ENCODE measurements at regions not wholly inside any gene's neighbourhood (a gene's known extent, or its start where the extent isn't known, plus 50 kb on each side); places are given as distances from the start of the nearest gene placed in this dataset.

GRCh38 chr2:167861574-167862193, 385.7 kb downstream of the STK39 start:
- Histone ChIP-seq H3K36me3 (ENCODE audit: control insufficient read depth in 2 of 2, extremely low read depth in 1 of 2, insufficient read depth in 2 of 2, low read length in 2 of 2) (no peaks in the 10 kb centered on the region), H2AFZ (ENCODE audit: control insufficient read depth, low read length) (no peak overlapping the region), H3K9me1 (ENCODE audit: control insufficient read depth, extremely low read depth, insufficient read depth, low read length) (no peaks in the 10 kb centered on the region), H3K27me3 (ENCODE audit: control insufficient read depth, extremely low read depth, insufficient read depth, low read length) (no peaks in the 10 kb centered on the region), H3K27ac (ENCODE audit: control insufficient read depth, insufficient read depth, low read length) (no peak overlapping the region), H3K9ac (ENCODE audit: control insufficient read depth, extremely low read depth, insufficient read depth, low read length) (no peak overlapping the region), H3K9me3 (ENCODE audit: control insufficient read depth, low read depth, low read length) (no peaks in the 10 kb centered on the region), H3K4me3 (ENCODE audit: control insufficient read depth in 2 of 3, extremely low read depth in 1 of 3, insufficient read depth in 2 of 3, low read depth in 1 of 3, low read length in 3 of 3) (no peak overlapping the region), H4K20me1 (ENCODE audit: control insufficient read depth, extremely low read depth, insufficient read depth, low read length) (no peaks in the 10 kb centered on the region), H3K79me2 (ENCODE audit: control insufficient read depth, insufficient read depth, low read length) (no peaks in the 10 kb centered on the region), H3K4me1 (ENCODE audit: control insufficient read depth, extremely low read depth, insufficient read depth, low read length) (no peaks in the 10 kb centered on the region), H3K4me2 (ENCODE audit: control insufficient read depth, extremely low read depth, insufficient read depth, low read depth, low read length) (no peak overlapping the region)
- no peak for DNase-seq (ENCODE audit: low read depth, low spot score)
- dilution Hi-C loops (cut with MboI; ENCODE audit: extremely low pct_ligation_motif_present, low sequenced_read_pairs), result no loop called here
- no peak for FAIRE-seq
- TF ChIP-seq CTCF (optimal IDR thresholded peaks at IDR 0.05 in 1 of 3, IDR thresholded peaks at IDR 0.05 in 1 of 3, conservative IDR thresholded peaks at IDR 0.05 in 1 of 3; ENCODE audit: extremely low read depth in 1 of 3, insufficient read depth in 2 of 3, low read length in 3 of 3) (no peak), EZH2 (IDR thresholded peaks at IDR 0.05; ENCODE audit: low read length) (no peak)

- Histone ChIP-seq H3K27ac (ENCODE audit: control insufficient read depth, insufficient read depth, low read length) (no peak overlapping the region), H3K36me3 (ENCODE audit: control insufficient read depth in 2 of 2, extremely low read depth in 1 of 2, insufficient read depth in 2 of 2, low read length in 2 of 2) (no peaks in the 10 kb centered on the region), H3K27me3 (ENCODE audit: control insufficient read depth, extremely low read depth, insufficient read depth, low read length) (no peaks in the 10 kb centered on the region), H3K4me3 (ENCODE audit: control insufficient read depth in 2 of 3, extremely low read depth in 1 of 3, insufficient read depth in 2 of 3, low read depth in 1 of 3, low read length in 3 of 3) (no peak overlapping the region), H3K9me1 (ENCODE audit: control insufficient read depth, extremely low read depth, insufficient read depth, low read length) (no peaks in the 10 kb centered on the region), H2AFZ (ENCODE audit: control insufficient read depth, low read length) (no peak overlapping the region), H3K4me1 (ENCODE audit: control insufficient read depth, extremely low read depth, insufficient read depth, low read length) (no peaks in the 10 kb centered on the region), H3K4me2 (ENCODE audit: control insufficient read depth, extremely low read depth, insufficient read depth, low read depth, low read length) (no peak overlapping the region), H4K20me1 (ENCODE audit: control insufficient read depth, extremely low read depth, insufficient read depth, low read length) (no peaks in the 10 kb centered on the region), H3K9ac (ENCODE audit: control insufficient read depth, extremely low read depth, insufficient read depth, low read length) (no peak overlapping the region), H3K9me3 (ENCODE audit: control insufficient read depth, low read depth, low read length) (no peaks in the 10 kb centered on the region), H3K79me2 (ENCODE audit: control insufficient read depth, insufficient read depth, low read length) (no peaks in the 10 kb centered on the region)
- TF ChIP-seq EZH2 (IDR thresholded peaks at IDR 0.05; ENCODE audit: low read length) (no peak), CTCF (optimal IDR thresholded peaks at IDR 0.05 in 1 of 3, IDR thresholded peaks at IDR 0.05 in 1 of 3, conservative IDR thresholded peaks at IDR 0.05 in 1 of 3; ENCODE audit: extremely low read depth in 1 of 3, insufficient read depth in 2 of 3, low read length in 3 of 3) (no peak)
- no peak for DNase-seq (ENCODE audit: low read depth, low spot score)
- no peak for FAIRE-seq
- dilution Hi-C loops (cut with MboI; ENCODE audit: extremely low pct_ligation_motif_present, low sequenced_read_pairs), result no loop called here
Measured at GRCh38 chr2:167860082-167860481, 387.3 kb downstream of the STK39 start.

All from keratinocyte (primary cell).